ENCODE measurements at regions not wholly inside any gene's neighbourhood (a gene's known extent, or its start where the extent isn't known, plus 50 kb on each side); places are given as distances from the start of the nearest gene placed in this dataset.

DNA sequence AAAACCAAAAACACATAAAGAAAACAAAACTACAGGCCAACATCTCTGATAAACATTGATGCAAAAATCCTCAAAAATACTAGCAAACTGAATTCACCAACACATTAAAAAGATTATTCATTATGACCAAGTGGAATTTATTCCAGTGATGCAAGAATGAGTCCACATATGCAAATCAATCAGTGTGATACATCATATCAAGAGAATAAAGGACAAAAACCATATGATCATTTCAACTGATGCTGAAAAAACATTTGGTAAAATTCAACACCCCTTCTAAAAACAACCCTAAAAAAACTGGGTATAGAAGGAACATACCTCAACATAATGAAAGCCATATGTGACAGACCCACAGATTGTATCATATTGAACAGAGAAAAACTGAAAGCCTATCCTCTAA lies 265.6 kb upstream of the DCBLD2 start:
- H3K9me3 Mint-ChIP-seq (ENCODE audit: unreplicated experiment) = no peaks in the 10 kb centered on the region
- no peak for DNase-seq (ENCODE audit: low spot score)
- TF ChIP-seq, protein P1, sequence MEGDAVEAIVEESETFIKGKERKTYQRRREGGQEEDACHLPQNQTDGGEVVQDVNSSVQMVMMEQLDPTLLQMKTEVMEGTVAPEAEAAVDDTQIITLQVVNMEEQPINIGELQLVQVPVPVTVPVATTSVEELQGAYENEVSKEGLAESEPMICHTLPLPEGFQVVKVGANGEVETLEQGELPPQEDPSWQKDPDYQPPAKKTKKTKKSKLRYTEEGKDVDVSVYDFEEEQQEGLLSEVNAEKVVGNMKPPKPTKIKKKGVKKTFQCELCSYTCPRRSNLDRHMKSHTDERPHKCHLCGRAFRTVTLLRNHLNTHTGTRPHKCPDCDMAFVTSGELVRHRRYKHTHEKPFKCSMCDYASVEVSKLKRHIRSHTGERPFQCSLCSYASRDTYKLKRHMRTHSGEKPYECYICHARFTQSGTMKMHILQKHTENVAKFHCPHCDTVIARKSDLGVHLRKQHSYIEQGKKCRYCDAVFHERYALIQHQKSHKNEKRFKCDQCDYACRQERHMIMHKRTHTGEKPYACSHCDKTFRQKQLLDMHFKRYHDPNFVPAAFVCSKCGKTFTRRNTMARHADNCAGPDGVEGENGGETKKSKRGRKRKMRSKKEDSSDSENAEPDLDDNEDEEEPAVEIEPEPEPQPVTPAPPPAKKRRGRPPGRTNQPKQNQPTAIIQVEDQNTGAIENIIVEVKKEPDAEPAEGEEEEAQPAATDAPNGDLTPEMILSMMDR (IDR thresholded peaks at IDR 0.05; ENCODE audit: unreplicated experiment) = no peak
- no peaks in the 10 kb centered on the region for H3K36me3 Mint-ChIP-seq (ENCODE audit: low read depth, unreplicated experiment)
- peaks cover 2% of the 10 kb centered on the region for H3K27me3 Mint-ChIP-seq (ENCODE audit: unreplicated experiment)
- no peak overlapping the region for H3K4me3 Mint-ChIP-seq (ENCODE audit: unreplicated experiment)
- no peak overlapping the region for H3K27ac Mint-ChIP-seq (ENCODE audit: unreplicated experiment)
- H3K4me1 Mint-ChIP-seq (ENCODE audit: unreplicated experiment) = no peaks in the 10 kb centered on the region

DNA sequence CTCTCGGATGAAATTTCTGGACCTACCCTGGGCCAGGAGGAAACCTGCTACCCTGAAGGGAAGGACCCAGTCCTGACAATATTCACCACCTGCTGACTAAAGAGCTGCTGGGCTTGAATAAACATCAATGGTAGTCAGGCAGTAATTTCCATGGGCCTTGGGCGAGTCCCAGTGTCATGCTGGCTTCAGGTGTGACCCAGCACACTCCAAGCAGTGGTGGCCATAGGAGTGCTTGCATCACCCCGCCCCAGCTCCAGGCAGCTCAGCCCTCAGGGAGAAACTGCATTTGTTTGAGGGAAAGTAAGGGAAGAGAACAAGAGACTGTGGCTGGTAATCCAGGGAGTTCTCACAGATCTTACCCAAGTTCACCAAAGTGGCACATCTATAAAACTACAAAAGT lies 261.8 kb upstream of the DCBLD2 start:
- Mint-ChIP-seq H3K4me1 (ENCODE audit: unreplicated experiment) (no peaks in the 10 kb centered on the region), H3K27ac (ENCODE audit: unreplicated experiment) (no peak overlapping the region)

DNA sequence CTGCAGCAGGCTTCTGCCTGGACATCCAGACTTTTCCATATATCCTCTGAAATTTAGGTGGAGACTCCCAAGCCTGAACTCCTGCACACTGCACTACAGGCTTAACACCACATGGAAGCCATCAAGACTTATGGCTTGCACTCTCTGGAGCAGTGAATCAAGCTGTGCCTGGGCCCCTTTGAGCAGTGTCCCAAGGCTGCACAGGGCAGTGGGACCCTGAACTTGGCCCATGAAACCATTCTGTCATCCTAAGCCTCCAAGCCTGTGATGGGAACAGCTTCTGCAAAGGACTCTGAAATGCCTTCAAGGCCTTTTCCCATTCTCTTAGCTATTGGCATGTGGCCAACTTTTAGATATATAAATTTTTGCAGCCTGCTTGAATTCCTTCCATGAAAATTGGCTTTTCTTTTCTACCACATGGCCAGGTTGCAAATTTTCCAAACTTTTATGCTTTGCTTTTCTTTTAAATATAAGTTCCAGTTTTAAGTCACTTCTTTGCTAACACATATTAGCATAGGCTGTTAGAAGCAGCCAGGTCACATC lies 257.8 kb upstream of the DCBLD2 start:
- H3K36me3 Mint-ChIP-seq (ENCODE audit: low read depth, unreplicated experiment) = no peaks in the 10 kb centered on the region
- H3K9me3 Mint-ChIP-seq (ENCODE audit: unreplicated experiment) = peaks cover 10% of the 10 kb centered on the region
- H3K4me1 Mint-ChIP-seq (ENCODE audit: unreplicated experiment) = no peaks in the 10 kb centered on the region

More for the DNA sequence above, 261.8 kb upstream of the DCBLD2 start:
- TF ChIP-seq, protein P1 (IDR thresholded peaks at IDR 0.05; ENCODE audit: unreplicated experiment) = no peak
- H3K9me3 Mint-ChIP-seq (ENCODE audit: unreplicated experiment) = peaks cover 6% of the 10 kb centered on the region
- DNase-seq (ENCODE audit: low spot score) = no peak
- H3K4me3 Mint-ChIP-seq (ENCODE audit: unreplicated experiment) = no peak overlapping the region
- H3K27me3 Mint-ChIP-seq (ENCODE audit: unreplicated experiment) = no peaks in the 10 kb centered on the region
- no peaks in the 10 kb centered on the region for H3K36me3 Mint-ChIP-seq (ENCODE audit: low read depth, unreplicated experiment)

DNA sequence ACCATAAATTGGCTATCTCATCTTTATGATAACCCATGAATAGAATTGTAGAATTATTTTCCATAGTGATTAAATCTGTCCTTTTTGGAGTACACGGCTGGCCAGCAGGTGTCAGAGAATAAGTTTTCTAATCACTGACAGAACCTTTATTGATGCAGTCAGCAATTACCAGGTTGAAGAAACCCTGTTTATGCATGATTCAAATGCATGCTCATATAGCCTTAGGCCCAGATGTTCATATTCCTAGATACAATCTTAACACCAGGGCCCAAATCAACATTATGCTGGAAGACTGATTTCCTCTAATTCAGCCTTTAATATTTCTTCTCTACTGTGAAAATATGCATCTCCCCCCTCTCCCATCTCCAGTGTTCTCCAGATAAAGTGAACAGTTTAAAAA lies 243.5 kb upstream of the DCBLD2 start:
- no peak for DNase-seq (ENCODE audit: low spot score)
- Mint-ChIP-seq H3K4me3 (ENCODE audit: unreplicated experiment) (no peak overlapping the region), H3K9me3 (ENCODE audit: unreplicated experiment) (no peaks in the 10 kb centered on the region), H3K36me3 (ENCODE audit: low read depth, unreplicated experiment) (peaks cover 9% of the 10 kb centered on the region), H3K4me1 (ENCODE audit: unreplicated experiment) (no peaks in the 10 kb centered on the region), H3K27ac (ENCODE audit: unreplicated experiment) (no peak overlapping the region), H3K27me3 (ENCODE audit: unreplicated experiment) (no peaks in the 10 kb centered on the region)
- TF ChIP-seq, protein P1 (IDR thresholded peaks at IDR 0.05; ENCODE audit: unreplicated experiment) = no peak

More for the DNA sequence above, 257.8 kb upstream of the DCBLD2 start:
- H3K27me3 Mint-ChIP-seq (ENCODE audit: unreplicated experiment) = peaks cover 2% of the 10 kb centered on the region
- no peak overlapping the region for H3K4me3 Mint-ChIP-seq (ENCODE audit: unreplicated experiment)
- TF ChIP-seq, protein P1 (IDR thresholded peaks at IDR 0.05; ENCODE audit: unreplicated experiment) = no peak
- H3K27ac Mint-ChIP-seq (ENCODE audit: unreplicated experiment) = no peak overlapping the region
- DNase-seq (ENCODE audit: low spot score) = no peak

DNA sequence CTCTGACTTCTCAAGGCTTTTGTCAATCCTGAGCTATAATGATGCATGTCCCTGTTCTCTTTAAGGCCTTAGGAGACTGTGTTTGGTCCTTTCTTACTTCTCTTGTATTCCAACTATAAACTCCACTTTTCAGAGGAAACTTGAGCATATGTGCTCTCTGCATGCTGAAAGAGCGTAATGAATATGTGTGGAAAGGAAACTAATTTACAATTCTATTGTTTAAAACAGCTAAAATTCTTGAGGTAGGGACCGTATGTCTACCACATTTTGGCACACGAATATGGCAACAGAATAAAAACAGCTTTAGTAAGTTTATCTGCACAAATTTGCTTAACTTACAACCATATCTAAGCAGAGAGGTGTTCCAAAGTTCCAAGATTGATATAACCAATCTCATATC lies 242.0 kb upstream of the DCBLD2 start:
- Mint-ChIP-seq H3K27me3 (ENCODE audit: unreplicated experiment) (no peaks in the 10 kb centered on the region), H3K9me3 (ENCODE audit: unreplicated experiment) (no peaks in the 10 kb centered on the region), H3K4me1 (ENCODE audit: unreplicated experiment) (no peaks in the 10 kb centered on the region), H3K36me3 (ENCODE audit: low read depth, unreplicated experiment) (peaks cover 9% of the 10 kb centered on the region), H3K27ac (ENCODE audit: unreplicated experiment) (no peak overlapping the region), H3K4me3 (ENCODE audit: unreplicated experiment) (no peak overlapping the region)
- no peak for DNase-seq (ENCODE audit: low spot score)
- TF ChIP-seq, protein P1 (IDR thresholded peaks at IDR 0.05; ENCODE audit: unreplicated experiment) = no peak

All from endothelial cell (in vitro differentiated cells).